NCI-H128 (cell line): ENCODE measurements at regions not wholly inside any gene's neighbourhood (a gene's known extent, or its start where the extent isn't known, plus 50 kb on each side); places are given as distances from the start of the nearest gene placed in this dataset.

Source experiments
- DNase-seq: peaks from one replicate; lab custom pipeline; 2025; ENCODE audit not compliant: unreplicated experiment; lab: John Stamatoyannopoulos, UW

DNA sequence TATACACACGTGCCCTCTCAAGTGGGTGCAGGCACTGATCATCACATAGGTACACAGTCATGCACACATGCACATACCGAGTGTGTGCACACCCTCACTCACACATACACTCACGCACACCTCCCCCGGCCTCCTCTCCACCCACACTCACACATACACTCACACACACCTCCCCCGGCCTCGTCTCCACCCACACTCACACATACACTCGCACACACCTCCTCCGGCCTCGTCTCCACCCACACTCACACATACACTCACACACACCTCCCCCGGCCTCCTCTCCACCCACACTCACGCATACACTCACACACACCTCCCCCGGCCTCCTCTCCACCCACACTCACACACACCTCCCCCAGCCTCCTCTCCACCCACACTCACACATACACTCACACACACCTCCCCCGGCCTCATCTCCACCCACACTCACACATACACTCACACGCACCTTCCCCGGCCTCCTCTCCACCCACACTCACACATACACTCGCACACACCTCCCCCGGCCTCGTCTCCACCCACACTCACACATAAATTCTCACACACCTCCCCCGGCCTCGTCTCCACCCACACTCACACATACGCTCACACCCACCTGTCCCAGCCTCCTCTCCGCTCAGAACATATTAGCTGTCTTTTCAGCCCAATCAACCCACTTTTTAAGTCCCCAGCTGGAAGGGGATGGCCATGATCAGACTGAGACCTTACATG is 105.2 kb upstream of the VSTM2B start:
- DNase-seq = no peak

DNA sequence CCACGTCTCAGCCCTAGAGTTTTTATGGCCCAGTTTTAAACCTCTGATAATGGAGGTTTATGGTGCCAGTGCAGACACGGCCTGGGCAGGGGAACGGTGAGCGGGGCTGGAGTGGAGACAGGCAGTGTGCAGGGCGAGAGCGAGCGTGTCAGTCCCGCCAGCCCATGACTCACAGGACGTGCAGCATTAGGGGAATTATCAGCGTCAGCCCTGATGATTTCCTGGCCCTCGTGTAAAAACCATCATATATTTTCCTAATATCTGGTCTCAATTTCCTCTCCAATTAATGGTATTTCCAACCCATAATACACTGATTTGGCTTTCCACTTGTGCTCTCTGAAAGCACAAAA is 104.6 kb upstream of the VSTM2B start:
- no peak for DNase-seq

DNA sequence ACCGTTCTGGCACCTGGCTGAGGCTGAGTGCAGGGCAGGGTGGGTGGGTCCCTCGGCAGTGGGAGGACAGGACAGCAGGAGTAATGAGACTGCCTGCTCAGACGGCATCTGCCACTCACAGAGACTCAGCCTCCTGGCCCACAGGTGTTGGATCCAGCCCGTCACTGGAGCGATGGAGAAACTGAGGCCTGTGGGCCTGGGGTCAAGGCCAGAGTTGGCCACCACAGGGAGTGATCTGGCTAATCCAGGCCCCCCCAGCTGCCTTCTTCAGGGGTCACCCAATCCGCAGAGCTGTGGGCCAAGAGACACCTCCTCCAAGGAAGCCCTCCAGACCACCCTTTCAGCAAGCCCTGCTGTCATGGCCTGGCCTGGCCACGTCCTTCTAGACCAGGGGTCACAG is 103.7 kb upstream of the VSTM2B start:
- no peak for DNase-seq

DNA sequence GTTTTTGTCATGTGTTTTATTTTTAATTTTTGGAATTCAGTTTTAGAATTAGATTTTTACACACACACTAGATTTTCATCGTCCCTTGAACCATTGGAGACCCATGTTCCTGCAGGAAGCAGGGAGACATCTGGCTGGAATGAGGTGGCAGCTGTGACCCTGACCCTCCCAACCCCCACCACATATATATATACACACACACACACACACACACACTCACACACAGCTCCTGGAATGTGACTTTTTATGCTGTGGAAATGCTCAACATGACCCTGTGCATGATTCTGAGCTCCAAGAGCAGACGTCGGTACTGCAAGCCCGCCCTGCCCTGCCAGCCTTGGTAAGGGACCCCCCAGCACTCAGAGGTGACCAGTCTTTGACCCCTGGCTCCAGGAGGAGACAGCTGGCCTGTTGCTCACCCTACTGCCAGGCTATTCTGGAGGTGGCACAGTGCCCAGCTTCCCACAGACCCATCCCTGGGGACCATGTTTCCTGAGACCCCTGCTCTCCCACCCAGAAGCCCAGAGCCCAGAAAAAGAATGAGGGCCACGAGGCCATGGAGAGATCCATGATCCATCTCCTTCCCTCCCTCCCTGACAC is 103.2 kb upstream of the VSTM2B start:
- DNase-seq = no peak

DNA sequence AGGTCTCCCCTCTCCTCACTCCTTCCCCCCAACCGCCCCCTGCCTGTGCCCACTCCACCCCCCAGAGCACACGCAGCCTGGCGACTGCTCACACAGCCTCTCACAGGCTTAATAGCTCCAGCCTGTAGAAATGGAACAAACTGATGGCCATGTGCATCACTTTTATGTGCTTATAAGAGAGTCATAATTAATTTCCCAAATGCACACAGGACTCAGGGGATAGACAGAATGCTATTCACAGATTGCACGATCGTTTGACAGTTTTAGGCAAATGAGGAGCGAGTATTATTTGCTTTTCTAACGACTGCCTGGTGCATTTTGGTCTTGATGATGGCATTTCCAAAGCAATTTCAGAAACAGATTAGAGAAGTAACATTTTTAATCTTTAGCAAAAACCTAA is 97.7 kb upstream of the VSTM2B start:
- no peak for DNase-seq

DNA sequence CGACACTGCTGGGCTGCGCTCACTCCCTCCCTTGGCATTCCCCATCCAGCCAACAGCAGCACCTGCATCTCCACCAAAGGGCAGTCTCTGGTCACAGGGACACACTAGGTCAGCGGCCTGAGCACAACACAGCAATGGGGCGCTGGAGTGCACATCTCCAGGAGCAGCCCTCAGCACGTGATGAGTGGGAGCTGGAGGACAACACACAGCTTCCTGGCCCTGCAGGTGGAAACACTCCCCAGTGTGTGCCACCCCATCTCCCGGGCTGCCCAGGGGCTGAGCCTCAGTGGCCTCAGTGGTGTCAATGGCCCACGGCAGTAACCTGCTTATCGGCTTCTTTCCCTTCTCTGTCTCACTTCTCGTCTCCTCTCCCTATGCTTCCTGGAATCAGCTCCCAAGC is 96.8 kb upstream of the VSTM2B start:
- no peak for DNase-seq

DNA sequence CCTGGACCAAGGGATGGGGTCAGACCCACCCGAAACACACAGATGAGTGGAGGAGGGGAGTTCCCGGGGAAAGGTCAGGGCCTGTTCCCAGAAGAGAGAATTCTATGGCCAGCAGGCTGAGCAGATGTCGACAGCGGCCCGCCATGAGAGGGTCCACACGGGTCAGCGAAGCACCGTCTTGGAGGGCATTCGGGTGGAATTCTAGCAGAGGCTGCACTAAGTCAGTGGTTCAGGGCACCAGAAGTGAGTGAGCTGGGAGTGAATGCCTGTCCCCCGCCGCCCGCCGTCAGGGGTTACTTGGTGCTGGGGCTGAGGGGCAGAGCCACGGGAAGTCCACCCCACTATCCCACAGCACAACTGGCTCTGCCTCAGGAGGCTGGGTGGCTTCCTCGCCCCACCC is 96.2 kb upstream of the VSTM2B start:
- DNase-seq = no peak

DNA sequence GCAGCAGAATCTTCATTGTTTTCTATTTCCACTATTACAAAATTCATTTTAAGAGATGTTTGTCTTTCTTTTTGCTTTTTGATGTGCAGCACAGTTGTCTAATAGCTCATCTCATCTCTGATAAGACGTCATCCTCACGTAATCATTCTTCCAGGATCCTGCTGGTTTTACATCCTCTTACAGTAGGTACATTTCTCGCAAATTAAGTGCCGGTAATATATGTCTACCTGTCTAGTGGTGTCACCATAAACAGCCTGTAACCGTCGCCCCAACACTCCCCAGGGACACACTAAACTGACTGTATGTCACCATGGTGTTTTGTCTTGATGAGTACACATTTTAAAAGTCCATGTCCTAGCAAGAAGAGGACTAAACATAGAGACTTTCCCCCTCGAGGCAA is 94.5 kb upstream of the VSTM2B start:
- DNase-seq = no peak

DNA sequence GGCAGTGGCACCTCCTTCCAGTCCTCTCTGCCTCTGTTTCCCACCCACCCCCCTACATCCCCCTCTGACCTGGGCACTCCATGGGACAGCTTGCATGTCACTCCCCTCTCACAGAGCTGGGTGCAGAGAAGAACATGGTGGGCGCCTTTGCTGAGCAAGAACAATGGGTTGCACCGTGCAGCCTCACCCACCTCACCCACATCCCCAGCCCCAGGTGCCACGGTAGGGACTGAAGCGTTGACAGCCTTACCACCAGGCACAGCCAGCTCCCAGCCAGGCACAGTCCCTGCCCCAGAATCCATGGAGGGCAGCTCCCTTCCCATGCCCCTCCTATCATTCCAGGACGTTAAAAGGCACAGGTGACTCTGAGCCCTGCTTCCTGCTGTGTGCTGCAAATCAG is 93.1 kb upstream of the VSTM2B start:
- DNase-seq = no peak

DNA sequence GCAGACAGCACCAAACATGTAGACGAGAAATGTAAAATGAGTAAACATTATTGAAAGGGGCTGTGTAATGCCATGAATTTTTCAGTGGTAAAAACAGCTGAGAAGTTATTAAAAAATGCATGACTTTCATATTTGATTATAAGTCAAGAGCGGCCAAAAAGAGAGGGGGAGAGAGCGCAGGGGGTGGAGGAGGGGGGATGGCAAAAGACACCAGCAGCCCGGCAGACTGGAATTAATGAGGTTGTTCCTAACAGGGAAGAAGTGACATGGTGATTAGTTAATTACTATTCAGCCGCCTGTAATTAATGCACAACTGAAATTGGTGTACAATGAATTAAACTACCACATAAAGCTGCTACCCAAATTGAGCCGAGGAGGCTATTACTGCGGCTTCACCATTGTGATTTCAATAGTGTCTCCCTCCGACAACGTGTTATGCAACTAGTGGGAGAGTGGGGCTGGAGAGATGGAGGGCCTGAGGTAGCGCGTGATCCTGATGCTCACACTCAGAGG is 89.1 kb upstream of the VSTM2B start:
- no peak for DNase-seq

DNA sequence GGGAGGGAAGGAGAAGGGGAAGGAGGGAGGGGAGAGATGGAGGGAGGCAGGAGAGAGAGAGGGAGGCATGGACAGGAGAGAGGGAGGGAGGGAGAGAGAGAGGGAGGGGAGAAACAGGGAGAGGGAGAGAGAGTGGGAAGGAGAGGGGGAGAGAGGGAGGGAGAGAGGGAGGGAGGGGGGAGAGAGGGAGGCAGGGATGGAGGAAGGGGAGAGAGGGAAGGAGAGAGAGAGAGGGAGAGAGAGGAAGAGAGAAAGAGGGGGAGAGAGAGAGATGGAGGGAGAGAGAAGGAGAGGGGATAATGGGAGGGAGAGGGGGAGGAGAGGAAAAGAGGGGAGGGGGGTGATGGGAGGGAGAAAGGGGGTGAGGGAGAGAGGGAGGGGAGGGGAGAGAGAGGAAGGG is 86.8 kb upstream of the VSTM2B start:
- no peak for DNase-seq

DNA sequence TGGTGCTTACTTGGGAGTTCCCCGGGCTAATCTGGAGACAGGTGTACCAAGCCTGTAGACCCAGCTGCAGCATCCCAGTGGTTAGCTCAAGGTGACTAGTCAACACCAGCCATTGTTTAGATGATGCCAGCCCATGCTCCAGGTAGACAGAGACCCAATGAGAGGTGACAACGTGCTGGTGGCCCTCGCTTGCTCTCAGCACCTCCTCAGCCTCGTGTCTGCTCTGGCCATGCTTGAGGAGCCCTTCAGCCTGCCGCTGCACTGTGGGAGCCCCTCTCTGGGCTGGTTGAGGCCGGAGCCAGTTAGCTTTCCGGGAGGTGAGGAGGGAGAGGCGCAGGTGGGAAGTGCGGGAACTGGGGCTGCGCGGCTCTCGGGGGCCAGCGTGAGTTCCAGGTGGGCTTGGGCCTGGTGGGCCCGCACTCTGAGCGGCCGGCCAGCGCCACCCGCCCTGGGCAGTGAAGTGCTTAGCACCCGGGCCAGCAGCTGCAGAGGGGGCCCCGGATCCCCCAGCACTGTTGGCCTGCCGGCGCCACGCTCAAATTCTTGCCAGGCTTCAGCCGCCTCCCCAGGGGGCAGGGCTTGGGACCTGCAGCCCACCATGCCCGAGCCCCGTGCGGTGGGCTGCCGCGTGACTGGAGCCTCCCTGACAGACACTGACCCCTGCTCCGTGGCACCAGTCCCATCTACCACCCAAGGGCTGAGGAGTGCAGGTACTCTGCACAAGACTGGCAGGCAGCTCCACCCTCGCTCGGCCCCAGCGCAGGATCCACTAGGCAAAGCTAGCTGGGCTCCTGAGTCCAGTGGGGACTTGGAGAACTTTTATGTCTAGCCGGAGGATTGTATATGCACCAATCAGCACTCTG is 85.9 kb upstream of the VSTM2B start:
- no peak for DNase-seq

DNA sequence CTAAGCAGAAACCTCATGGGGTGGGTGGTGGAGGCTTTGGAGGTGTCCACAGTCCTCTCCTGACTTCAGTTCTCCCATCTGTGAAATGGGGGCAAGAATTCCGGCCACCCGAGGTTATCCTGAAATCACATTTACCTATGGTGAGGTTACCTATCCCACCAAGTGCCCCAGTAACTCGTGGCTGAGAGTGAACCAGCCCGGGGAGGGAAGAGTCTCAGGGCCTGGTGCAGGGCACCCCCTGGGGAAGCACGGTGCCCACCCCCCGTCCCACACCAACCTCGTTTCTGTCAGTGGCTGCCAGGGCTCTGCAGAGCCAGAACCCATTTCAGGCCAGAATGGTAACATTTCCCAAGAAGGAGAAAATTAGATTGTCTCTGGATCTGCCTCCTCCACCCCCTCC is 83.7 kb upstream of the VSTM2B start:
- no peak for DNase-seq

DNA sequence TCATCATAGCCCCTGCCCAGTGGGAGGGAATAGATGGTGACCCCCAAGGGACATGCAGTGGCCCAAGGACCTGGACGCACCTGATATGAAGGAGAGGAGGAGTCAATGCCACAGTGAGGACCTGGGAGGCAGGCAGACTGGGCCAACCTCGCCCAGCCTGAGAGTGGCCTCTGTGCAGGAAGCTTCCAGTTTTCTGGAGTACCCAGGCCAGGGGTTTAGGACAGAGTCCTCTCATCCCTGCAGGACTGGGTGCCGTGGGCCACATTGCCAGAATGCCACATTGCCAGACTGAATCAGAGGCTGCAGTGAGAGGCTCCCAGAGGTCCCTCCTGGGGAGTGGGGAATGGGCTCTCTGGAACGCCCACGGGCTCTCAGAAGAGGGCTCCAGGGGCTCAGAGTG is 82.9 kb upstream of the VSTM2B start:
- DNase-seq = no peak

DNA sequence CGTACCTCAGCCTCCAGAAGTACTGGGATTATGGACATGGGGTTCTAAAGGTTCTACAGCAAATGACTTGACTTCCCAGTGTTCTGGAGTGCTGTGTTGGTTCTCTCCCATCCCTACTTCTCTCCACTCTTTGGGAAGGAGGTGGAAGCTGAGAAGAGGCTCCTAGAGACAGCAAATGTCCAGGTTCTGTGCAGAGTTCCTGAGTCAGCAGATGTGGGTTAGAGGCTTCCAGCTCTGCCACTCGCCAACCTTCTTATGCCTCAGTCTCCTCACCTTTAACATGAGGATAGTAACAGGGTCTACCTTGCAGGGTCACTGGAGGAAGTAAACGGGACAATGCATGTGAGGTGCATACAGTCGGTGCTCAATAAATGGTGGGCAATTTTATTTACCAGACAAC is 80.5 kb upstream of the VSTM2B start:
- no peak for DNase-seq

DNA sequence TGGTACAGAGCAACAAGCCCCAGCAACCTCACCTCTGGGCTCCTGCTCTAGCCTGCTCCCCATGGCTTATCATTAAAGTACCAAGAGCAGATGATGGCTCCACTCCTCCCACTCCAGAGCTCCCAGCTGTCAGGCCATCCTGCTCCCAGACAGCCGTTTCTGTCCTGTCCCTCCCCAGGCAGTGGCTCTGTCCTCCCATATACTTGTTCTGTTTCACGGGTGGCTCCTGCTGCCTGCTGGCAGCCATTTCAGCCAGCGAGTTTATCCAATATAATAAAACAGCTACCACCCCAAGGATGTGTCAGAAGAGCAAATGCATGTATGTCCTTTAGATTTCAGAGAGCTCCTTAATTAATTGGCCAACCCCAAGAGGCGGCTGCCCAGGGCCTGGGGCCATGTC is 79.4 kb upstream of the VSTM2B start:
- DNase-seq = no peak

DNA sequence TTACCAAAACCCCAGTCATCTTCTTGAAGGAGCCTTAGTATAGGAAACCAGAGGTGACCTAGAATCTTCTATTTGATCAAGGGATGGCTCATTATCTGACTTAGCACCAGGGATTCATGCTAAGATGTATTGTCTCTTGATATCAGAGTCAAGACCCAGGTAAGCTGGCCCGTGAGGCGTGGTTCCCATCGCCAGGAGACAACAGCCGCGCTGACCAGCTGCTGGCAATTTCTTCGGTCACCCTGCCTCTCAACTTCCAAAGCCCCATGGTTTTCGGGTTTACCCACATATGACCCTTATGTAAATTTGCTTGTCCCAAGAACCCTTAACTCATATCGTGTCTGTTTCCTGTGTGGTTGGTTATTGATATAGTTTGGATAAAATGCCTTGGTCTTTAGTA is 77.7 kb upstream of the VSTM2B start:
- no peak for DNase-seq

DNA sequence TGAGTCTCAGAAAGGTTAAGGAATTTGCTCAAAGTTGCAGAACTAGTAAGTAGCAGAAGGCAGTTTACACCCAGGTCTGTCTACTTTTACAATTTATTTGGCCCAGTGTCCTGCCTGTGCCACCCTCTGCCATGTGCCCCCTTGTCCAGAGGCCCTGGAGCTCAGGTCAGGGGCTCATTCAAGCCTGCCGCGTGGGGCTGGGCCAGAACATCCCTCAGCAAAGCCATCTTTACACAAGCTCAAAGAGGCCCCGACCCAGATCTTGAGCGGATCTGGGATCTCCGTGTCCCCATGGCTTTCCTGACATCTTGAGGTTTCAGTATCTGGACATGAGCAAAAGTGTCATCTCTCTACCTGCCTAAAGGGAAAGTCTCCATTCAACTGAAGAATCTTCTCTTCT is 76.4 kb upstream of the VSTM2B start:
- DNase-seq = no peak

DNA sequence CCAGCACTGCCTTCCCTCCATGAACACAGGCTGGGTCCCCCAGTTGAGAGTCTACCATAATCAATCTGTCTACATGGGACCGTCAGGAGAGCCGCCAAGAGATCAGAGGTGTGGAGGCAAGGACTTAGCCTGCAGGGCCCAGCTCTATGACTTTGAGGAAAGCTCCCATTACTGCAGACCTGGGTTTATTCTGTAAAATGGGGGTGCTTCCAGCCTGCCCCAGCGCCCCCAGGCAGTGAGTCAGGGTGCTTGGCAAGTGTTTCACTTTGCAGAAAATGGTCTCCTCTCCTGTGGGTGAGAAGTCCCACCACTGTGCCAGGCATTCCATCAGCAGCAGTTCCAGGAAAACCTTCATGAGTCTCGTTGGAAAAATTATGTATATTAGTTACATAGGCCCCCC is 75.5 kb upstream of the VSTM2B start:
- DNase-seq = no peak

DNA sequence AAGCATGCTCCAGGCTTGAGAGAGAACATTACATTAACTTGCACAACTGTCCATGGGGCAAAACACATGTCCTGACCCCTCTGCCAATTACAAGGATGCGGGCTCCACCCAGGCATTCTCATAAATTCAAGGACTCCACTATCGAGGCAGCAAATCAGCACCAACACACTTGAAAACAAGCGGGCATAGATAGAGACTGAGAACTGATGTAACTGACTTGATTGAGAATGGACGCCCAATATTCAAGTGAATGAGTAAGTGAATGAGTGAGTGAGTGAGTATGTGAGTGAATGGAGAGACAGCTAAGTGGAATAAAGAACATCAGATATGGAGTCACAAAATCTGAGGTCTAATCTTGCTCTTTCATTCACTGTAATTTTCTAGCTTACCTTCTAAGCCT is 75.0 kb upstream of the VSTM2B start:
- DNase-seq = no peak

DNA sequence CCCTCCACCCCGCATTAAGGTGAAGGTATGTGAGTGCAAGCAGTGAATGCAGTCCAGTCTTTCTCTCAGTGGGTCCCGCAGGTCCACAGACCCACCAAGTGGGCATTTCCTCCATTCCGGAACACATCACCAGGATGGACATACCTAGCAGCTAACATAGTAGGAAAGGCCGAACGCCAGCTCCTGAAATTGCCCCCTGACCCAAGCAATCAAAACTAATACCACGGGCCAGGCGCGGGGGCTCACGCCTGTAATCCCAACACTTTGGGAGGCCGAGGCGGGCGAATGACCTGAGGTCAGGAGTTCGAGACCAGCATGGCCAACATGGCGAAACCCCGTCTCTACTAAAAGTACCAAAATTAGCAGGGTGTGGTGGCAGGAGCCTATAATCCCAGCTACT is 71.7 kb upstream of the VSTM2B start:
- DNase-seq = no peak

DNA sequence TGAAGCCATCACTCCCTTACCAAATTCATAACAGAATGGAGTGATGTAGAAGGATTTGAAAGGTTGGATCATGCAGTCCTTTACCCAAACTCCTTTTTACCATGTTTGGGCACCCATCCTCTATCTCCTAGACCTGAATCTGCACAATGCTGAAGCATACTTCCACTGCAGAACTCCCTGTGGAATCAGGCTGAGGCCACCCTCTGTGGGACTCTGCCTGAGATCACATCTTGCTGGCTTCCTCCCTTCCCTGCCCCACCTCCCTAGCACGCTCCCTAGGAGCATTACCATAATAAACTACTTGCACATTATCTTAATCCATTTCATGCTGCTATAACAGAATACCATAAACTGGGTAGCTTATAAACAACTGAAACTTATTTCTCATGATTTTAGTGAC is 68.4 kb upstream of the VSTM2B start:
- no peak for DNase-seq
